Neural cell (in vitro differentiated cells): ENCODE measurements at regions not wholly inside any gene's neighbourhood (a gene's known extent, or its start where the extent isn't known, plus 50 kb on each side); places are given as distances from the start of the nearest gene placed in this dataset.

ENCODE experiments used
- CTCF ChIP-seq: fragments of 450-650 bp; IDR thresholded peaks from 2 replicates; pipeline ENCODE4 v1.5.1; 2014; ENCODE audit warnings: antibody characterized with exemption, mild to moderate bottlenecking, moderate library complexity; ENCODE audit not compliant: poor library complexity, severe bottlenecking
- EZH2 ChIP-seq: fragments of 200-600, 300-800 bp; shearing (Covaris generic), sonication (generic); IDR thresholded peaks from 2 replicates; pipeline ENCODE4 v1.6.1; 2014; ENCODE audit warnings: antibody characterized with exemption, low read length, borderline replicate concordance, mild to moderate bottlenecking; ENCODE audit not compliant: insufficient read depth, poor library complexity, severe bottlenecking
- SMC3 ChIP-seq: fragments of 450-650 bp; conservative IDR thresholded peaks from 2 replicates; pipeline ENCODE4 v1.6.1; 2014; ENCODE audit warnings: antibody characterized with exemption, mild to moderate bottlenecking, moderate library complexity; ENCODE audit not compliant: poor library complexity

DNA sequence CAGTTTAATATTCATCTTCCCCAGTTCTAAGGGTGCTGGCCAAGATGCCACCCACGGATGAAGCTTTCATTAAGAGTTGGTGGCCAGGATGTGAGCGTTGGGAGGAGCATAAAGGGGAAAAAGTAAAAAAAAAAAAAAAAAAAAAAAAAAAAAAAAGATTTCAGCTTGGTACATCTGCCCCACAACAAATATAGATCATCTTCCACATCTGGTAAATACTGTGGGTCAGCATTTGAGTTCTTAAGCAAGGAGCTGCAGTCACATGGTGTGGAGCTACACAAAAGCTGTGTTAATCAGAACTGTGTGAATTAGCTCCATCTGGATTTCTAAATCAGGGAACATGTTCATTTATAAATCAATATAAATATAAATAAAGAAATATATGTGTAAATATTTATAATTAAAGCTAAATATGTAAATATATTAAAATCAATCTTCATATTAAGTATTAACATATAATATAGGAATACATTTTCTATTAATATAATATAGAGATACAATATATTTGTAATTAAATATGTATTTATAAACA, 262.3 kb downstream of the NUAK1 start:
- TF ChIP-seq CTCF (no peak), EZH2 (no peak), SMC3 (no peak)
